GM12878 (cell line): ENCODE measurements at regions not wholly inside any gene's neighbourhood (a gene's known extent, or its start where the extent isn't known, plus 50 kb on each side); places are given as distances from the start of the nearest gene placed in this dataset.
"Not testable (repeated sequence)": the region's sequence is repeated elsewhere in the genome, so short reads cannot be mapped to it uniquely, and the experiment has no call there.

Experiments used
- BCLAF1 ChIP-seq: fragments of 450-650 bp; IDR thresholded peaks from 2 replicates; pipeline ENCODE4 v1.6.1; 2017; ENCODE audit warnings: antibody characterized with exemption, mild to moderate bottlenecking, moderate library complexity
- BMI1 ChIP-seq: fragments of 450-650 bp; IDR thresholded peaks from 2 replicates; pipeline ENCODE4 v1.6.1; 2016; ENCODE audit warnings: mild to moderate bottlenecking, moderate library complexity, borderline replicate concordance
- CHD1 ChIP-seq: IDR thresholded peaks from 2 replicates; pipeline ENCODE4 v1.6.1; 2012; ENCODE audit warnings: low read depth, low read length, improper control_type of control experiment
- CTCF ChIP-seq, 3 experiments: IDR thresholded peaks in 2 of 3; conservative IDR thresholded peaks in 1 of 3; 2 replicates each; pipeline ENCODE4 v1.5.1; 2011; ENCODE audit warnings: low read depth in 3 of 3, low read length in 3 of 3, mild to moderate bottlenecking in 3 of 3, control low read depth in 2 of 3, moderate library complexity in 2 of 3, inconsistent platforms in 1 of 3, mixed read lengths in 1 of 3; ENCODE audit not compliant: control insufficient read depth in 2 of 3, insufficient read depth in 1 of 3; ENCODE audit errors: extremely low read depth in 1 of 3
- EP300 ChIP-seq, 2 experiments: fragments of 150-350 bp in 1 of 2; IDR thresholded peaks; 2 replicates each; pipeline ENCODE4 v1.6.1; 2011 to 2012; ENCODE audit warnings: low read depth in 2 of 2, low read length in 2 of 2, borderline replicate concordance in 1 of 2, improper control_type of control experiment in 1 of 2, inconsistent platforms in 1 of 2; ENCODE audit not compliant: control insufficient read depth in 1 of 2
- JUND ChIP-seq: IDR thresholded peaks from 2 replicates; pipeline ENCODE4 v1.6.1; 2012; ENCODE audit warnings: low read depth, mild to moderate bottlenecking, low read length, improper control_type of control experiment, moderate library complexity
- NFYA ChIP-seq: IDR thresholded peaks from 2 replicates; pipeline ENCODE4 v1.6.1; 2011; ENCODE audit warnings: low read depth, mild to moderate bottlenecking, low read length, improper control_type of control experiment, borderline replicate concordance
- POLR2A ChIP-seq: IDR thresholded peaks from 2 replicates; pipeline ENCODE4 v1.6.1; 2011; ENCODE audit warnings: low read depth, mild to moderate bottlenecking, low read length
- POLR2AphosphoS5 ChIP-seq: IDR thresholded peaks from 2 replicates; pipeline ENCODE4 v1.6.1; 2011; ENCODE audit warnings: mild to moderate bottlenecking, low read length, inconsistent platforms
- RCOR1 ChIP-seq: conservative IDR thresholded peaks from 2 replicates; pipeline ENCODE4 v1.6.1; 2012; ENCODE audit warnings: low read depth, low read length, improper control_type of control experiment
- REST ChIP-seq: IDR thresholded peaks from 2 replicates; pipeline ENCODE4 v1.6.1; 2012; ENCODE audit warnings: mild to moderate bottlenecking, low read depth, low read length

GRCh38 chr15:84146299-84146698 lies 89.3 kb upstream of the GOLGA6L4 start:
- not testable (repeated sequence) for TF ChIP-seq CTCF (IDR thresholded peaks at IDR 0.05 in 2 of 3, conservative IDR thresholded peaks at IDR 0.05 in 1 of 3; ENCODE audit: control insufficient read depth in 2 of 3, extremely low read depth in 1 of 3, insufficient read depth in 1 of 3, low read depth in 3 of 3, low read length in 3 of 3); BCLAF1; POLR2A; POLR2AphosphoS5; RCOR1; BMI1; CHD1; REST; EP300 (IDR thresholded peaks at IDR 0.05; ENCODE audit: borderline replicate concordance in 1 of 2, control insufficient read depth in 1 of 2, low read depth in 2 of 2, low read length in 2 of 2); NFYA; JUND
